Gastrocnemius medialis (tissue), 4 donors: ENCODE measurements at regions not wholly inside any gene's neighbourhood (a gene's known extent, or its start where the extent isn't known, plus 50 kb on each side); places are given as distances from the start of the nearest gene placed in this dataset.

Experiments used
- ATAC-seq, 2 donors: fragments of 150-250 bp; one replicate each; pipeline ENCODE4 v1.9.1; 2016
- DNase-seq, 2 donors: peaks; one replicate each; pipeline ENCODE4 v3.0.0-alpha.2; 2019
- H3K27ac ChIP-seq, 4 donors: fragments of 200-600 bp; sonication (generic); 1 replicate in 1 of 4; 2 replicates in 3 of 4; pipeline ENCODE4 v1.5.1; 2016 to 2018; ENCODE audit warnings: mild to moderate bottlenecking in 2 of 4, moderate library complexity in 1 of 4
- H3K27me3 ChIP-seq, 3 donors: fragments of 200-600 bp; sonication (generic) in 2 of 3; 1 replicate in 1 of 3; 2 replicates in 2 of 3; pipeline versions ENCODE4 v1.5.1 to v1.6.0; 2016 to 2019; ENCODE audit warnings: mild to moderate bottlenecking in 1 of 3, moderate library complexity in 1 of 3
- H3K36me3 ChIP-seq, 2 donors: fragments of 200-600 bp; sonication (generic) in 1 of 2; one replicate each; pipeline ENCODE4 v1.5.1; 2017 to 2018
- H3K4me1 ChIP-seq, 2 donors: fragments of 200-600 bp; sonication (generic) in 1 of 2; one replicate each; pipeline ENCODE4 v1.5.1; 2016 to 2017; ENCODE audit warnings: mild to moderate bottlenecking in 2 of 2
- H3K4me3 ChIP-seq, 4 donors: fragments of 200-600 bp; sonication (generic) in 3 of 4; 1 replicate in 1 of 4; 2 replicates in 3 of 4; pipeline ENCODE4 v1.5.1; 2016 to 2019; ENCODE audit warnings: mild to moderate bottlenecking in 2 of 4
- H3K9me3 ChIP-seq, 3 donors: fragments of 200-600 bp; sonication (generic) in 2 of 3; 1 replicate in 1 of 3; 2 replicates in 2 of 3; pipeline ENCODE4 v1.5.1; 2016 to 2019
- POLR2A ChIP-seq, 2 donors: fragments of 450-650 bp; IDR thresholded peaks; one replicate each; pipeline ENCODE4 v1.6.1; 2017; ENCODE audit warnings: antibody characterized with exemption in 2 of 2, mild to moderate bottlenecking in 2 of 2, moderate library complexity in 2 of 2
- in situ Hi-C, 4 donors: fragments of 200-750 bp; cut with MboI; loops; one replicate each; pipeline versions ENCODE4 v1.15.0 to v1.8.0; 2017; ENCODE audit warnings: low sequenced_read_pairs in 4 of 4
- intact Hi-C: fragments of 100-400 bp; cut with DNase I; formaldehyde crosslinking; loops from one replicate; pipeline ENCODE4 v1.15.1; 2023; ENCODE audit warnings: low total_unique reads
- TF ChIP-seq, protein P1 (sequence below), 5 experiments: fragments of 450-650 bp in 3 of 5; fragments of 200-600 bp in 2 of 5; sonication (generic) in 2 of 5; IDR thresholded peaks in 4 of 5; conservative IDR thresholded peaks in 1 of 5; 1 replicate in 4 of 5; 2 replicates in 1 of 5; pipeline ENCODE4 v1.5.1; 2016 to 2019; ENCODE audit warnings: antibody characterized with exemption in 5 of 5, mild to moderate bottlenecking in 3 of 5, moderate library complexity in 3 of 5

DNA sequence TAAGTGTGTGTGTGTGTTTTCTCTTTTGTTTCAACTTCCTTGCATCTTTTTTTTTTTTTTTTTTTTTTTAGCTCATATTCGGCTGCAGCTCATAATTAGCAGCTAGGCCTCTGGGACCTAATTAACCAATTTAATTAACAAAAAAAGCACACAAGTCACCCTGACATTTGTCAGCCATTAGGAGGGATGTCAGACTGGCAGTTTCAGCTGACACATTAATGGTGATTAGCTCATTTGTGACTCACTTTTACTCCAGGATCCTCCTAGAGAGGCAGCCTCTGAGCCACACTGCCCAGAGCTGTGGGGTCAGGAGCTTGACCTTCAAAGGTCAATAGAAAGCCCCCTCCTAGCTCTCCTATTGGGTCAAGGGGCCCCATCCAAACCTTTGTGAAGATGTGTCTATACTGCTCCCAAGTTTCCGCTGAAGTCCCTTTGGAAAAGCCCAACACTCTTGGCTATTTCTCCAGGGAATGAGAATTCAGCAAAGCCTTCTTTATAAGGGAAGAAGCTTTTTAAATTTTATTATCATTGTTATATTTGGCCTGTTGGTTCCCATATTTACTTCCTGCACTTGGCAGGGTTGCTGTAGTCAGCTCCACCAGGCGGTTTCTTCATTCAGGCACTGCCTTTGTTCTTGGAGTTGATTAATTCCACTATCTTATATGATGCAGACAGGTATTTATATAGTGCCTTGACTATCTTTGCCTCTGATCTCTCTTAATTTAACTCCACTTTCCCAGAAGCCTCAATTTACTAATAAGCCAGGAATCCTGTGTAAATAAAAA, 109.5 kb upstream of the HABP2 start:
- H3K4me1 ChIP-seq, result no peaks in the 10 kb centered on the region
- no peak overlapping the region for H3K4me3 ChIP-seq
- ATAC-seq, result no peak
- H3K36me3 ChIP-seq, result no peaks in the 10 kb centered on the region
- DNase-seq, result no peak
- TF ChIP-seq POLR2A (IDR thresholded peaks at IDR 0.05), result no peak
- TF ChIP-seq, protein P1, sequence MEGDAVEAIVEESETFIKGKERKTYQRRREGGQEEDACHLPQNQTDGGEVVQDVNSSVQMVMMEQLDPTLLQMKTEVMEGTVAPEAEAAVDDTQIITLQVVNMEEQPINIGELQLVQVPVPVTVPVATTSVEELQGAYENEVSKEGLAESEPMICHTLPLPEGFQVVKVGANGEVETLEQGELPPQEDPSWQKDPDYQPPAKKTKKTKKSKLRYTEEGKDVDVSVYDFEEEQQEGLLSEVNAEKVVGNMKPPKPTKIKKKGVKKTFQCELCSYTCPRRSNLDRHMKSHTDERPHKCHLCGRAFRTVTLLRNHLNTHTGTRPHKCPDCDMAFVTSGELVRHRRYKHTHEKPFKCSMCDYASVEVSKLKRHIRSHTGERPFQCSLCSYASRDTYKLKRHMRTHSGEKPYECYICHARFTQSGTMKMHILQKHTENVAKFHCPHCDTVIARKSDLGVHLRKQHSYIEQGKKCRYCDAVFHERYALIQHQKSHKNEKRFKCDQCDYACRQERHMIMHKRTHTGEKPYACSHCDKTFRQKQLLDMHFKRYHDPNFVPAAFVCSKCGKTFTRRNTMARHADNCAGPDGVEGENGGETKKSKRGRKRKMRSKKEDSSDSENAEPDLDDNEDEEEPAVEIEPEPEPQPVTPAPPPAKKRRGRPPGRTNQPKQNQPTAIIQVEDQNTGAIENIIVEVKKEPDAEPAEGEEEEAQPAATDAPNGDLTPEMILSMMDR (IDR thresholded peaks at IDR 0.05 in 4 of 5, conservative IDR thresholded peaks at IDR 0.05 in 1 of 5), result no peak
- intact Hi-C loops (no loop called here), in situ Hi-C loops (no loop called here)
- no peaks in the 10 kb centered on the region for H3K27me3 ChIP-seq
- no peak overlapping the region for H3K27ac ChIP-seq
- H3K9me3 ChIP-seq, result no peaks in the 10 kb centered on the region

DNA sequence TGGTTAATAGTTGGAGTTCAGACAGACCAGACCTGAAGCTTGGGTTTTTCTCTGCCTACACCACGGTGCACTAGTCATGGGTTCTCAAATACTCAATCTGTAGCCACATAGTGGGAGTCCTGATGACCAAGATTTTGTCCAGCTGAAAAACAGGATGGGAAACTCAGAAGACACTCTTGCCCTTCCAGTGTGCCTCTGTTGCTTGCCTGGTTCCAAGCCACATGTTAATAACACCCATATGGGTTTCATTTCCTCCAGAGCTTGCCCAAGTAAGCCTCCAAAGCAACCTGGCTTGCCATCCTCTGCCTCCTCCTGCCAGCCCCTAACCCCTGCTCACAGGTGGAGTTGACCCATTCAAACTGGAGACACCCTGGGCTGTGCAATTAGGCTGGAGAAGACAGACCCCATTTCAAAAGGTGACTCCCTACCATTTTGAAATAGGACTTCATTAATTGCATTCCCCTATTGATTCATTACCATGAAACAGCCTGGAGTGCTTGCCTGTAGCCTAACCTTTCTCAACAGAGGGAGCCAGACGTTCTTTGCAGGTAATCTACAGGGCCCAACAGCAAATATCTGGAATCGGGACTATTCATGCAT, 108.0 kb upstream of the HABP2 start:
- Histone ChIP-seq H3K9me3 (no peaks in the 10 kb centered on the region), H3K27ac (no peak overlapping the region), H3K27me3 (peaks cover 0 to 5% (median 0%) of the 10 kb centered on the region in 3 donors), H3K4me3 (no peak overlapping the region), H3K4me1 (no peaks in the 10 kb centered on the region), H3K36me3 (no peaks in the 10 kb centered on the region)
- TF ChIP-seq, protein P1 (IDR thresholded peaks at IDR 0.05 in 4 of 5, conservative IDR thresholded peaks at IDR 0.05 in 1 of 5), result no peak
- no peak for TF ChIP-seq POLR2A (IDR thresholded peaks at IDR 0.05)
- in situ Hi-C loops (no loop called here), intact Hi-C loops (no loop called here)
- no peak for DNase-seq
- no peak for ATAC-seq

DNA sequence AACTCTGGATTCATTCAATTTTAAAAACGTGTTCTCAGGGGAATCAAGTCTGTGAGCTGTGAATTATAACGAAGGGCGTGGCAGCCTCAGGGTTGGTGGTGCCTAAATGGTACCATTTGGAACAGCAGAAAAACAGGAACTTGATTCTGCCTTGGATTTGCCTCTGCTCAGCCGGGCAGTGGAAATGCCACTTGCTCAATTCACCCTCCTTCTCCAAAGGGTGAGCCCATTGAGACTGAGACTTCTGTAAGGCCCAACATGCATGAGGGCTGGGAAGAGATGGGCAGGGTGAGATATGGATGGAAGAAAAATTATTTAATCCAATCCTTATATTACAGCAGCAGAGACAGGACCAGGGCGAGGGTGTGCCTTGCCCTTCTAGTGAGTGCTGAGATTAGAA, 107.1 kb upstream of the HABP2 start:
- Histone ChIP-seq H3K36me3 (no peaks in the 10 kb centered on the region), H3K4me3 (no peak overlapping the region), H3K27me3 (peaks cover 0 to 5% (median 0%) of the 10 kb centered on the region in 3 donors), H3K27ac (no peak overlapping the region), H3K4me1 (no peaks in the 10 kb centered on the region), H3K9me3 (no peaks in the 10 kb centered on the region)
- ATAC-seq (no peak), DNase-seq (no peak)
- TF ChIP-seq POLR2A (IDR thresholded peaks at IDR 0.05), result no peak
- TF ChIP-seq, protein P1 (IDR thresholded peaks at IDR 0.05 in 4 of 5, conservative IDR thresholded peaks at IDR 0.05 in 1 of 5), result no peak
- intact Hi-C loops, result no loop called here
- in situ Hi-C loops, result no loop called here

DNA sequence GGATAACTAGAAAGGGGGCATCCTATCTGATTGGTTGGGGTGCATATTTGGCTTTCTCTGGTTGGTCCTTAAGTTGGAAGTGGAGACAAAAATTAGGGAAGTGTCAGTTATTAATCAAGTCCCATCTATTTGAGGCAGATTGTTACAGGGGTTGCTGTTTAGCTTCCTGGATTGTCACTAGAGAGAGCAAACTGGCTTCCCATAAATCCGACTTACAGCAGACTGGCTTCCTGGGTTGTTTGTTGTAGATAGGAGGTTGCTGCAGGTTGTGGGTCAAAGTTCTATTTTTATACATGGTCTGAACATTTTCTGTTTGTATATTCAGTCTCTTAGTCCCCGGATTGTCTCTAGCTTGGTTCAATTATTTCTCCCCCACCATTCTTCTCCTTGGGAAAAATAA, 106.1 kb upstream of the HABP2 start:
- ATAC-seq (no peak), DNase-seq (no peak)
- Histone ChIP-seq H3K4me1 (no peaks in the 10 kb centered on the region), H3K9me3 (no peaks in the 10 kb centered on the region), H3K4me3 (no peak overlapping the region), H3K27ac (no peak overlapping the region), H3K36me3 (no peaks in the 10 kb centered on the region), H3K27me3 (peaks cover 0 to 5% (median 0%) of the 10 kb centered on the region in 3 donors)
- TF ChIP-seq, protein P1 (IDR thresholded peaks at IDR 0.05 in 4 of 5, conservative IDR thresholded peaks at IDR 0.05 in 1 of 5), result no peak
- no peak for TF ChIP-seq POLR2A (IDR thresholded peaks at IDR 0.05)
- intact Hi-C loops, result no loop called here
- in situ Hi-C loops, result no loop called here
